ENCODE measurements at regions not wholly inside any gene's neighbourhood (a gene's known extent, or its start where the extent isn't known, plus 50 kb on each side); places are given as distances from the start of the nearest gene placed in this dataset.
"Not testable (repeated sequence)": the region's sequence is repeated elsewhere in the genome, so short reads cannot be mapped to it uniquely, and the experiment has no call there.

DNA sequence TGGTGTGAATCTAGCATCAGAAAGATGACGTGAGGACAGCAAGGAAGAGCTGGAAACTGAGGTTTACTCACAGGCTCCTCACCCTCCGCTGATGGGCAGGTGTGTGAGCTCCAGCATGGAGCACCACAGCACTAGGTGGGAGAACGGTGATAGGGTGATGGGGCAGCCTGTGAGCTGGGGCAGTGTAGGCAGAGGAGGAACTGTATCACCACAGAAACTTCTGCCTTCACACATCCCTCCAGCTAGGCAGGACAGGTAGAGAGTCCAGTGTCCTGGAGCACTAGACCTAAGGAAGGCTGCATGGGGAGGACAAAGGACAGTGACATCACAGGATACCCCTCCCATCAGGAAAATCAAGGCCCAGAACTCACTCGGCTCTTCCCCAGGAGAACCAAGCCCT is 241.8 kb upstream of the PRSS58 start:
- DNase-seq (ENCODE audit: low read depth): no peak

DNA sequence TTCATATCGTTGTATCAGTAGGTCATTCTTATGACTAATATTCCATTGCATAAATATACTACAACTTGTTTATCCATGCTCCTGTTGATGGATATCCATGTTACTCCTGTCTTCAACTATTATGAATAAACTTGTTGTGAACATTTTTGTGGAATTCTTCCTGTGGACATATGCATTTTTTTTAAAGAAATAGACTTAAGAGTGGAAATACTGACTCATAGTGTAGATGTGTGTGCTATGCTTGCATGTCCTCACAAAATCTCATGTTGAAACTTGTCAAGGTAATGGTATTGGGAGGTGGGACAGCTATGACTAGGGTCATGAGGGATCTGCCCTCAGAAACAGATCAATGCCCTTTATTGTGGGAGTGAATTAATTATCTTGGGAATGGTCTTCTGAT is 240.5 kb upstream of the PRSS58 start:
- DNase-seq (ENCODE audit: low read depth): no peak

DNA sequence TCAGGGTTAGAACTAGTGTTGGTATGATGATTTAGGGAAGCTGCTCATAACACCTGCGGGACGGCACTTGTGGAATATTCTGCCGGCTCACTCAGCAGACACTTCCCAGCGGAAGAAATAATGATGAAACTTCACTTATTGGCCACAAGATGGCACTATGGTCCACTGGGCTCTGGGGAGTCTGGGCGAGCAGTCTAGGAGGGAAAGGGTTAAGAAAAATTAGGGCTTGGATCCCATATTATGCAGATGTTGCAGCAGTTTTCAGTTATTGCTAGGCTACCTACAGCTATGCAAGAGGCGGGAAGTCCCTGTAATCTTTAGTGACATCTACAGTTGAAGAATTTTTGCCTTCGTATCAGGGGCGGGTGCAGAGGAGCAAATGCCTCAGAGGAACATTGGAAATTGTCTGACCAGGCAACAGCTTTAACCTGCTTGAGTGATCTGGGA is 238.7 kb upstream of the PRSS58 start:
- no peak for DNase-seq (ENCODE audit: low read depth)

DNA sequence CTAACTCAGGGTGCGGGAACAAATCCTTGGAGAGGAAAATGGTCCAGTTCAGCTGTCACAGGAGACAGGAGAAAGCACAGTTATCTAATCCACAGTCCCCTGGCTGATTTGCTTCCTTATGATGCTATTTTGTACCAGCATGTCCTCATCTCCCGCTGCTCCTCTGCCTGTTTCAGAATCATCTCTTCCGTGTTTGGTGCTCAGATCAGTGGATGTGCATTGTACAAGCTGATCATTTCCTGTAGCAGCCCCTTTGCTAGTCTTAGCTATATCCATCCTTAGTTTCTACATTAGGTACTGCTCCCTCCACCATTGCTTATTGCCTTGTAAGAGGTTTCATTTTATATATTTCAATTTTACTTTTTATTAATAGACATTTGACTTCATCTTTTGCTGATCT is 238.0 kb upstream of the PRSS58 start:
- not testable (repeated sequence) for DNase-seq (ENCODE audit: low read depth)

DNA sequence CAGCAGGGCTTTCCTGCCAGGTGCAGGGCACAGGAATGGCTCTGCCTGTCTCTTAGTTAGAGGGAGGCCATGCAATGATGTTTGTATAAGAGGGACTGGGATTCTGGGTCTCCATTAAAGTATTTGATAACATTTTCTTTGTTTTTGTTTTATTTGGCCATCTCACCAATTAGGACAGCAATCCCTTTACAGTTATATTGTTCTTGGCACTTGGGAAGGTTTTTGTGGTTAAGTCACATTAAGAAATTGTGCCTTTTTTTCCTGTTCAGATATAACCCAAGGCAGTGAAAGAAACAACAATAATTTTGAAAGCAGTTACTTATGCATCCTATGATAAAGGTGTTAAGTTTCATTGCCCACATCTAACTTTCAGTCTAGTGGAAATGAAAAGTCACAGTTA is 237.4 kb upstream of the PRSS58 start:
- DNase-seq (ENCODE audit: low read depth): not testable (repeated sequence)

DNA sequence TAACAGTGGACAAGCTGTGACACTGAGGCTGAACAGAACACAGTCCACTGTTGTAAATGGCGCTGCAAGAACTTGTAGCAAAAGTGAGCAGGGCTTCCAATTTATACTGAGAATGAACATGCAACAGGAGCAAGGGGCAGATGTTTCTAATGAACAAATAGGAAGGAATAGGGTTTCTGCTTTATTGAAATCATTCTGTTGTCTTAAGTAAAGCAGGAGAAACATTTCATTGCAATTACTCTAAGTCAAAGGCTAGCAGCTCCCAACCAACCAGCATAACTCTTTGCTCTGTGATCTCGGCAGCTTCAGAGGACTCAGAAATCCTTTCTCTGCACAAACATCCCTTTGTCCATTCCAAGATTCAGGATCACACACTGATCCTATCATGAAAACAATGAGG is 236.2 kb upstream of the PRSS58 start:
- no peak for DNase-seq (ENCODE audit: low read depth)

DNA sequence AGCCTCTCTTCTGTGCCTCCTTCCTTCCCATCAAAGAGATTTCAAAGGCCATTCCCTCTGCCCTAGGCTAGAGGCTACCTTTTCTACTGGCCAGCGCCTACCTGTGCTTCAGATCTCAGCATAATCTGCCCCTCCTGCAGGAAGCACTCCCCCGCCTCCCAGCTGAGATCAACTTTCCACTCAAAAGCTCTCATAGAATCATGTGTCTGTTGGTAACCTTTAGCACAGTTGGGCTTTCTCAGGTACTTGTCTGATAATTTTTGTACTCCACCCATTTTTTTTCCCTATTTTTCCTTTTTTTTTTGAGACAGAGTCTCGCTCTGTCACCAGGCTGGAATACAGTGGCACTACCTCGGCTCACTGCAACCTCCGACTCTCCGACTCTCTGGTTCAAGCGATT is 231.0 kb upstream of the PRSS58 start:
- DNase-seq (ENCODE audit: low read depth): no peak

DNA sequence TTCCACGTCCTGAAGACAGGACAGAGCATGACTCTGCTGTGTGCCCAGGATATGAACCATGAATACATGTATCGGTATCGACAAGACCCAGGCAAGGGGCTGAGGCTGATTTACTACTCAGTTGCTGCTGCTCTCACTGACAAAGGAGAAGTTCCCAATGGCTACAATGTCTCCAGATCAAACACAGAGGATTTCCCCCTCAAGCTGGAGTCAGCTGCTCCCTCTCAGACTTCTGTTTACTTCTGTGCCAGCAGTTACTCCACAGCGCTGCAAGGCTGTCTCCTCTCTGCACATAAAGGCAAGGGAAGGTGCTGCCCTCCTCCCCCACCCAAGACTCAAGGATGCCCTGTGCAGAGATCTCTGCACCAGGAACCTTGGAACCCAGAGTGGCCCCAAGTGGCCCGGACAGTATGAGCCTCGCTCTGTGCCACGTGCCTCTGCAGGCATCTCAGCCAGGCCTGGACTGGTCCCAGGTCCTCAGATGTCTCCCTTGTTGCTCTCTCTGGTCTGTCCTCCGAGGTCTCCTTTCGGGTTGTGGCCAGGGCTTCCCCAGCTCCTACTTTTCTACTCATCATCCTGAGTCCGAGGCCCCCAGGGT is 230.3 kb upstream of the PRSS58 start:
- no peak for DNase-seq (ENCODE audit: low read depth)

DNA sequence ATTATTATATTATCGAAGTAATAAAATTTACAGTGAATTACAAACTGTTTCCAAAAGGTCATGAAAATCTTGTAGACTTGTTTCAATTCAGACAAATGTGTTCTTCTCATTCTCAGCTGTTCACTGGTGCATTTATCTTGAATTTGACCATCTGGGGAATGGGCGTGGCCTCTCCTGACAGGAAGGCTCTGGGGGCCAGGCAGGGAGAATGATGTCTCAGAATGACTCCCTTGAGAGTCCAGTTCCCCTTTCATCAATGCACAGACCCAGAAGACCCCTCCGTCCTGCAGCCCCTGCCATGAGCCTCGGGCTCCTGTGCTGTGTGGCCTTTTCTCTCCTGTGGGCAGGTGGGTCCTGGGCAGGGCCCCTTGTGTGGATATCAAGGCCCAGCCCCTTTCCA is 229.7 kb upstream of the PRSS58 start:
- DNase-seq (ENCODE audit: low read depth): not testable (repeated sequence)

DNA sequence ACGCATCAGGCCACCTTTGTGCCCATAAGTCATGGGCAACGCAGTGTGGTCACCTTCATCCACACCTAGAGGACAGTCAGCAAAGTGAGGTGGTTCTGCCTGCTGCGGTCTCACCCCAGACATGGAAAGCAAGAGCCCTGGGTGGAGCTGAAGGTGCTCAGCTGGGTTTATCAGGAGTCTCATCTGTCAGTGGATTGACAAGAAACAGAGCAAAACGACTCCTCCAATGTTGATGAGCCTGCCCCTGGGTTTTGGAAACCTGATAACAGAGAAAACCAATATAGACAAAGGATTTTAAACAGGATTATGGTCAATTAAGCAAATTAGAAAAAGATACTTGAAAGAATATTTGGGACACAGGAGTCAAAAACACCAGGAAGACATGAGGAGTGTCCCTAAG is 229.3 kb upstream of the PRSS58 start:
- DNase-seq (ENCODE audit: low read depth): no peak

DNA sequence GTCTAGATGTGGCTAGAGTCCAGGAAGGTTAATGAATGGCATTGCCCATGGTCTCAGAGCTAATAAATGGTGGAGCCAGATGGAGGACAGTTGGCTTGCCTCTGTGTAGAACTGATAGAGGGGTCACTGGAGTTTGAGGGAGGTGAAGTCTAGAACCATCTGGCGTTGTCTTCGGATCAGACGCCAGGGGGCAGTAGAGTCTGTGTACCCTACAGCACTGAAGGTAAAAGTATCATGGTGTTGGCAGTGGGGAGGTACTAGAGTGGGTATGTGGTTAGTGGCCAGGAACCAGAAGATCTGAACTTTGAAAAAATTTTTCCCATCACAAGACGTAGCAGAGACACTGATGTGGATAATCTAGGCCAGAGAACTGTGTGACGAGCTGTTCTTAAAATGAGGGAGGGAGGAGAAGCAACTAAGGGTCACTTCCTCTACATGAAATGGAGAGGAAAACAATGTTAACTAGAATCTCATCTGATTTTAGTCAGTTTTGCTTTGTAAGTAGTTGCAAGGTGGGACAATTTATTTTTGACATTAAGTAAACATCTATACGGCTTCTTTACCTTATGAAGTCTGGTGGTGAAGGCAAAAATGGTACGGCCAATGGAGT is 227.9 kb upstream of the PRSS58 start:
- no peak for DNase-seq (ENCODE audit: low read depth)

DNA sequence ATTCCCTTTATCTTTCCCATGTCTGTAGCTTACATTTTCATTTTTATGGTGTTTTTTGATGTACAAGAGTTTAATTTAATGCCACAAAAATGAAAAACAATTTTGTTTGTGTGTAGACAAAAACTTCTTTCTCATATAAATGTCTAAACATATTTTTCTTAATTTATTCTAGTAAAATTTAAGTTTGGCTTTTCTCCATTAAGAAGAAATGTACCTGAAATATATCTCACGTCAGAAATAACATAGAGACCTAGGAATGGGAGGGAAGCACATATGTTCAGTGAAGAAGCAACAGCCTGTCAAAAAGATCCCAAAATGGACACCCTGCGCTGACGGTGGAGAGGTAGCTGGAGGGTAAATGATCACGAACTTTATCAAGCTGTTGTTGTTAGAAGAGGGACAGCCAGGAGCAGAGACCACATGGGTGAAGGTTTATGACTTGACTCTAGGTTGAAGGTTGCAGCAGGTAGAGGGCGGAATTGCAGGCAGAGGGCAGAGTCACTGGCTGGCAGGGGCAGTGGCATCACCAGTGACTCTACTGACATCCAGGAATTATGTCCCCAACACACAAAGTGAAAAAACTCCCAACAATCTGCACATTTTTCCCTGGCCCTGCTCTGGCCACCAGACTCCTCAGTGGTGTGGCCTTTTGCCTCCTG is 225.9 kb upstream of the PRSS58 start:
- no peak for DNase-seq (ENCODE audit: low read depth)

DNA sequence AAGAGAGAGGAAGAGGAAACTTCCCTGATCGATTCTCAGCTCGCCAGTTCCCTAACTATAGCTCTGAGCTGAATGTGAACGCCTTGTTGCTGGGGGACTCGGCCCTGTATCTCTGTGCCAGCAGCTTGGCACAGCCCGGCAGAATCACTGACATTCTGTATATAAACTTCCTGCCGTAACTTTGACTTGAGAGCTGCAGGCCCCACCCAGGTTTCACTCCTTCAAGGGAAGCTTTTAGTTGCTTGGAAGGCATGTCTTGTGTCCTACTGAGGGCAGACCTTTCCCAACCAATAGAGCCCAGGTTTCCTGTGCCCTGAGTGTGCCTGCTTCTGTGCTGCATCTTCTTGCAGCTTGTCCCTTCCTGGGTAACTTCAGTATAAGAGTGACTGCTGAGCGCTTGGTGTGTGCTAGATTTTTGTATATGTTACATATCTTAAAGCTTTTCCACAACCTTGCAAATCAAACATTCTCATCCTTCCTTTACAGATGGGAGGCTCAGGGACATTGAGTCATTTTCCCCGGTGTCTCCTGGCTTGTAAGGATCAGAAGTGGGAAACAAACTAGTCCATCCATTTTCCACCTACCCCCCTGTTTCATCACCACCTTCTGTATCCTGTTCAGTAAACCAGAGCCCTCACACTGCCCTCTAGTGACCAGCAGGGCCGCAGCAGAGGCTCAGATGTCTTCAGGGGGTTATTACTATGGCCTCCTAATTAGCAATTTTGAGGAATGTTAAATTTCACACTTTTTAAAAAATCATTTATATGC is 225.2 kb upstream of the PRSS58 start:
- DNase-seq (ENCODE audit: low read depth): no peak

DNA sequence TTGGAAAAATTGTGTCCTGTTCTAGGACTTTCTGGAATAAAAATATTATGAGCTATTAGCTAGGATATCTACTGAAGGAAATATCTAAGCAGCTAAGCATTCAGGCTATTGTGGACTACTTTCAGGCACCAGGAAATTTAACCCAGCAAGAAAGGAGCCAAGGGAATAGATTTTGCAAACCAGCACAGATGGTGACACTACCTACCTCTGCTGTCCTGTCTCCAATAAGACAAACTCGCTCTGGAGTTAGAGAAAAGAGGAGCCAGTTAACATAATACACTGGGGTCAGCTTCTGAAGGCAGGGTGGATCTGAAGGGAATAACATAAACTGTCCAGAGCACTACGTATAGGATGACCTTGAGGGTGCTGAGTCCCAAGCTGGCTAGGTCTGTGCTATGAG is 223.7 kb upstream of the PRSS58 start:
- no peak for DNase-seq (ENCODE audit: low read depth)

DNA sequence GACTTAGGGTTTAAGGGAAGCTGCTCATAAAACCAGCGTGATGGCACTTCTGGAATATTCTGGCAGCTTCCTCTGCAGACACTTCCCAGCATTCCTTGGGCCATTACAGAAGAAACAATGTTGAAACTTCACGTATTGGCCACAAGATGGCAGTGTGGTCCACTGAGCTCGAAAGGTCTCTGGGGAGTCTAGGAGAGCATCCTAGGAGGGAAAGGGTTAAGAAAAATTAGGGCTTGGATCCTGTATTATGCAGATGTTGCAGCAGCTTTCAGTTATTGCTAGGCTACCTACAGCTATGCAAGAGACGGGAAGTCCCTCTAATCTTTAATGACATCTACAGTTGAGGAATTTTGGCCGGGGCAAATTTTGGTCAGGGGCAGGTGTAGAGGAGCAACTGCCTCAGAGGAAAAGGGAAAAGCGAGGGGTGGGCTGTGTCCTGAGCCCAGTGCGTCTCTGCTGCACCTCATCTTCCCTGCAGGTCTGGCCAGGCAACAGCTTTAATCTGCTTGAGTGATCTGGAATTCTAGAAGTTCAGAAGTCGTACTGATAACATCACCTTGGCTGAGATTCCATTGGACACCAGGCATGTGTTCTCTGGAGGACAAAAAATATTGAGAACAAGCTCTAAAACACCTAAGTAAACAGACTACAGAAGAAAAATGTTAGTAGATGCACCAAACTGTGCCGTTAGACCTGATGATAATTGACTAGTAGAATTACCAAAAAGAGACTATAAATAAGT is 220.8 kb upstream of the PRSS58 start:
- DNase-seq (ENCODE audit: low read depth): no peak

DNA sequence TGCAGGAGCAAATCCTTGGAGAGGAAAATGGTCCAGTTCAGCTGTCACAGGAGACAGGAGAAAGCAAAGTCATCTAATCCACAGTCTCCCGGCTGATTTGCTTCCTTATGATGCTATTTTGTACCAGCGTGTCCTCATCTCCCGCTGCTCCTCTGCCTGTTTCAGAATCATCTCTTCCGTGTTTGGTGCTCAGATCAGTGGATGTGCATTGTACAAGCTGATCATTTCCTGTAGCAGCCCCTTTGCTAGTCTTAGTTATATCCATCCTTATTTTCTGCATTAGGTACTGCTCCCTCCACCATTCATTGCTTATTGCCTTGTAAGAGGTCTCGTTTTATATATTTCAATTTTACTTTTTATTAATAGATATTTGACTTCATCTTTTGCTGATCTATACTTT is 219.9 kb upstream of the PRSS58 start:
- not testable (repeated sequence) for DNase-seq (ENCODE audit: low read depth)

DNA sequence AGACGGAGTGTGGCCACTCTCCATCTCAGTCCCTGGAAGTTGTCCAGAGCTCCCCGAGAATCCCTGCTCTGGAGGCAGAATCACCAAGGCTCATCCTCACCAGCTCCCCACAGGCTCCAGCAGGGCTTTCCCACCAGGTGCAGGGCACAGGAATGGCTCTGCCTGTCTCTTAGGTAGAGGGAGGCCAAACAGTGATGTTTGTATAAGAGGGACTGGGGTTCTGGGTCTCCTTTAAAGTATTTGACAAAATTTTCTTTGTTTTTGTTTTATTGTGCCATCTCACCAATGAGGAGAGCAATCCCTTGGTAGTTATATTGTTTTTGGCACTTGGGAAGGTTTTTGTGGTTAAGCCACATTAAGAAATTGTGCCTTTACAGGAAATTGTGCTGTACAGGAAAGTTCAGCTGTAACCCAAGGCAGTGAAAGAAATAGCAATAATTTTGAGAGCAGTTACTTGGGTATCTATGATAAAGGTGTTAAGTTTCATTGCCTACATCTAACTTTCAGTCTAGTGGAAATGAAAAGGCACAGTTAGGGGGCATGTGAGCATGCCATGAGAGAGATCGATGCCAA is 219.3 kb upstream of the PRSS58 start:
- no peak for DNase-seq (ENCODE audit: low read depth)

DNA sequence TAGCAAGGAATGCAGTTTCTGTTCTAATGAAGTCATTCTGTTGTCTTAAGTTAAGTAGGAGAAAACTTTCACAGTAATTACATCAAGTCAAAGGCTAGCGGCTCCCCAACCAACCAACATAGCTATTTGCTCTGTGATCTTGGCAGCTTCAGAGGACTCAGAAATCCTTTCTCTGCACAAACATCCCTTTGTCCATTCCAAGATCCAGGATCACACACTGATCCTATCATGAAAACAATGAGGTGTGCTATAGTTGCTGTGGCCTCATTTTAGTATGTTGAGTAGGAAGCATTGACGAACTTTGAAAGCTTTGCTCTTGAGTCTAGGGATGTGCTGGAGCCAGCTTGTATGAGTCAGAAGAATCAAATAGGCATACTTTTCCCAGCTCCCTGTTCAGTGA is 218.2 kb upstream of the PRSS58 start:
- no peak for DNase-seq (ENCODE audit: low read depth)

DNA sequence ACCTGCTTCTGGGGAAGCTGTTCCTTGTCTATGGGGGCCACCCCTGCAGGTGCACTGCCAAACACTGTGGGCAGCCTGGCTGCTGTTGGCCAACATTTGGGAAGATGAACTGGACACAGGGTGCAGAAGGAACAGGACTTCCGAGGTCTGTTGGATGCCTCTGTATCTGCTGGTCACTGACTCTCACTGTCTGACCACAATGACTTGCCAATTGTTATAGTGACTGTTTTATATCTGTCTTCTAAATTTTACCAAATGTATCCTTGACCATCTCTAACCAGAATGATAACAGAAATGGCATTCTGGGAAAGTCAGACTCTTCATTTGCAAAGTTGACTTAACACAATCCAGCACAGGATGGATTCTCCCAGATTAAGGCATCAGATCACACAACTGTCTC is 214.0 kb upstream of the PRSS58 start:
- no peak for DNase-seq (ENCODE audit: low read depth)

DNA sequence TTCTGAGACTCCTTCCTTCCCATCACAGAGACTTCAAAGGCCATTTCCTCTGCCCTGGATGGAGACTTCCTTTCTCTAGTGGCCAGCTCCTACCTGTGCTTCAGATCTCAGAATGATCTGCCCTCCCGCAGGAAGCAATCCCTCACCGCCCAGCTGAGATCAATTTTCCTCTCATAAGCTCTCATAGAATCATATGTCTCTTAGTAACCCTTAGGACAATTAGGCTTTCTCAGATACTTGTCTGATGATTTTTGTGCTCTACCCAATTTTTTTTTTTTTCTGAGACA is 212.6 kb upstream of the PRSS58 start:
- no peak for DNase-seq (ENCODE audit: low read depth)

DNA sequence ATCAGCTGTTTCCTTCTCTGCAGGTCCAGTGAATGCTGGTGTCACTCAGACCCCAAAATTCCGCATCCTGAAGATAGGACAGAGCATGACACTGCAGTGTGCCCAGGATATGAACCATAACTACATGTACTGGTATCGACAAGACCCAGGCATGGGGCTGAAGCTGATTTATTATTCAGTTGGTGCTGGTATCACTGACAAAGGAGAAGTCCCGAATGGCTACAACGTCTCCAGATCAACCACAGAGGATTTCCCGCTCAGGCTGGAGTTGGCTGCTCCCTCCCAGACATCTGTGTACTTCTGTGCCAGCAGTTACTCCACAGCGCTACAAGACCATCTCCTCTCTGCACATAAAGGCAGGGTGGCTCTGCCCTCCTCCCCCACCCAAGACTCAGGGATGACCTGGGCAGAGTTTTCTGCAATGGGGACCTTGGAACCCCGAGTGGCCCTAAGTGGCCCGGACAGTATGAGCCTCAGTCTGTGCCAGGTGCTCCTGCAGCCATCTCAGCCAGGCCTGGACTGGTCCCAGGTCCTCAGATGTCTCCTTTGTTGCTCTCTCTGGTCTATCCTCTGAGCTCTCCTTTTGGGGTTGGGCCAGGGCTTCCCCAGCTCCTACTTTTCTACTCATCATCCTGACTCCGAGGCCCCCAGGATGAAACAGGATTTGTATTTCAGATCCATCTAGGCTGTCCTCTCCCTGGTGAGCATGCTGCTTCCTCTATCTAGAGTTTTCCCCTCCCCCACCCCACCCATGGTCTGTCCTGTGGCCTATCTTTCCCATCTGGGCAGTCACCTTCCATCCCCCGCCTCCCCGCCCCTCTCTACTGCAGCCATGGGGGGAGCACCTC is 212.1 kb upstream of the PRSS58 start:
- no peak for DNase-seq (ENCODE audit: low read depth)

Measured in stimulated activated CD8-positive, alpha-beta memory T cell treated with anti-CD3 and anti-CD28 coated beads, Interleukin-15, amount 100 ng/mL, for 24 hours (primary cell).